A673 (cell line): ENCODE measurements at regions not wholly inside any gene's neighbourhood (a gene's known extent, or its start where the extent isn't known, plus 50 kb on each side); places are given as distances from the start of the nearest gene placed in this dataset.
"Not testable (repeated sequence)": the region's sequence is repeated elsewhere in the genome, so short reads cannot be mapped to it uniquely, and the experiment has no call there.

ENCODE experiments used
- EZH2 ChIP-seq: fragments of 200-600 bp; sonication (generic); IDR thresholded peaks from 2 replicates; pipeline ENCODE4 v1.6.1; 2017; ENCODE audit warnings: borderline replicate concordance, low read depth, mild to moderate bottlenecking, mixed read lengths, antibody characterized with exemption, low read length; ENCODE audit not compliant: poor library complexity, severe bottlenecking
- TF ChIP-seq, protein P1 (sequence below): fragments of 300-800, 200-600 bp; sonication (generic); conservative IDR thresholded peaks from 2 replicates; pipeline ENCODE4 v1.5.1; 2017; ENCODE audit warnings: low read depth, mild to moderate bottlenecking, antibody characterized with exemption, low read length, moderate library complexity, mixed read lengths

DNA sequence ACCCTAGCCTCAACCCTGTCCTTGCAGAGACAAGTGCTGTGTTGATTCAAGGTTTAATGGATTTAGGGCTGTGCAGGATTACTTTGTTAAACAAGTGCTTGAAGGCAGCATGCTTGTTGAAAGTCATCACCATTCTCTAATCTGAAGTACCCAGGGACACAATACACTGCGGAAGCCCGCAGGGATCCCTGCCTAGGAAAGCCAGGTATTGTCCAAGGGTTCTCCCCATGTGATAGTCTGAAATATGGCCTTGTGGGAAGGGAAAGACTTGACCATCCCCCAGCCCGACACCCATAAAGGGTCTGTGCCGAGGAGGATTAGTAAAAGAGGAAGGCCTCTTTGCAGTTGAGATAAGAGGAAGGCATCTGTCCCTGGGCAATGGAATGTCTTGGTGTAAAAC lies 118.9 kb downstream of the ZNF486 start:
- TF ChIP-seq, protein P1, sequence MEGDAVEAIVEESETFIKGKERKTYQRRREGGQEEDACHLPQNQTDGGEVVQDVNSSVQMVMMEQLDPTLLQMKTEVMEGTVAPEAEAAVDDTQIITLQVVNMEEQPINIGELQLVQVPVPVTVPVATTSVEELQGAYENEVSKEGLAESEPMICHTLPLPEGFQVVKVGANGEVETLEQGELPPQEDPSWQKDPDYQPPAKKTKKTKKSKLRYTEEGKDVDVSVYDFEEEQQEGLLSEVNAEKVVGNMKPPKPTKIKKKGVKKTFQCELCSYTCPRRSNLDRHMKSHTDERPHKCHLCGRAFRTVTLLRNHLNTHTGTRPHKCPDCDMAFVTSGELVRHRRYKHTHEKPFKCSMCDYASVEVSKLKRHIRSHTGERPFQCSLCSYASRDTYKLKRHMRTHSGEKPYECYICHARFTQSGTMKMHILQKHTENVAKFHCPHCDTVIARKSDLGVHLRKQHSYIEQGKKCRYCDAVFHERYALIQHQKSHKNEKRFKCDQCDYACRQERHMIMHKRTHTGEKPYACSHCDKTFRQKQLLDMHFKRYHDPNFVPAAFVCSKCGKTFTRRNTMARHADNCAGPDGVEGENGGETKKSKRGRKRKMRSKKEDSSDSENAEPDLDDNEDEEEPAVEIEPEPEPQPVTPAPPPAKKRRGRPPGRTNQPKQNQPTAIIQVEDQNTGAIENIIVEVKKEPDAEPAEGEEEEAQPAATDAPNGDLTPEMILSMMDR = not testable (repeated sequence)
- TF ChIP-seq EZH2 = not testable (repeated sequence)
